ENCODE measurements at regions not wholly inside any gene's neighbourhood (a gene's known extent, or its start where the extent isn't known, plus 50 kb on each side); places are given as distances from the start of the nearest gene placed in this dataset.

DNA sequence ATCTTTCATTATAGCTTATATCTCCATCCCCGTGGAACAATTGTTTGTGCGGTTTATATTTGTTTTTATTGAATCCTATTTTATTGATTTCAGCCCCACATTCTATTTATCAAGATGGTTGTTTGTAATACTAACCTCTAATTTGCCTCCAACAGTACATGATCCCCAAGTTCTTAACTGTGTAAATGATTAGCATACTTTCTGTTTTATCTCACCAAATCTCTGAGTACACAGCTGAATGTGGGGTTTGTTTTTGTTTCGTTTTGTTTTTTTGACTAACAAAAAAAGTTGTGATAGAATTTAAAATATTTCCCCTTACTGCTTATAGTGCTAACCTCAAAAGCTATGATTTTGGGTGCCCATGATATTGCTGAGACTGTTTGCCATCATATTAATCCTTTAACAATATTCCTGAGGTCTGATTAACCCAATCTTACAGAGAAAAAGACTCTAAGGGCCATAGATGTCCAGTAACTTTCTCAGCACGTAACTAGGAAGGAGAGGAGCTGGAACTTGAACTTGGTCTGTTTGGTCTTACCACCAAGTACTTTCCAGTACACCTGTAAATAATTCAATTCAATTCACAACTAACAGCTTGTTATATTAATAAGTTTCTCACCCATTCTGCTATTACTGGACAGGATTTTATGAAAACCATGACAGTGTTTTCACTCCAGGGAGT is 789.8 kb downstream of the TUSC7 start:
- TF ChIP-seq SP1 (IDR thresholded peaks at IDR 0.05), result no peak
- TF ChIP-seq BHLHE40 (IDR thresholded peaks at IDR 0.05; ENCODE audit: borderline replicate concordance), result no peak
- no peak for TF ChIP-seq FOXA1 (IDR thresholded peaks at IDR 0.05)
- no peak for TF ChIP-seq HDGF (IDR thresholded peaks at IDR 0.05; ENCODE audit: borderline replicate concordance)
- TF ChIP-seq CTBP1 (IDR thresholded peaks at IDR 0.05; ENCODE audit: borderline replicate concordance), result no peak
- TF ChIP-seq FOXK2 (IDR thresholded peaks at IDR 0.05), result no peak
- no peak for TF ChIP-seq ELF4 (IDR thresholded peaks at IDR 0.05)
- no peak for TF ChIP-seq ARNT (IDR thresholded peaks at IDR 0.05)
- TF ChIP-seq L3MBTL2 (conservative IDR thresholded peaks at IDR 0.05), result no peak
